Neural cell (in vitro differentiated cells): ENCODE measurements at regions not wholly inside any gene's neighbourhood (a gene's known extent, or its start where the extent isn't known, plus 50 kb on each side); places are given as distances from the start of the nearest gene placed in this dataset.
"Not testable (repeated sequence)": the region's sequence is repeated elsewhere in the genome, so short reads cannot be mapped to it uniquely, and the experiment has no call there.

Source experiments
- EP300 ChIP-seq: fragments of 450-650 bp; conservative IDR thresholded peaks from 2 replicates; pipeline ENCODE4 v1.6.1; 2014; ENCODE audit warnings: antibody characterized with exemption, mild to moderate bottlenecking, moderate library complexity; ENCODE audit not compliant: poor library complexity, severe bottlenecking
- EZH2 ChIP-seq: fragments of 200-600, 300-800 bp; shearing (Covaris generic), sonication (generic); IDR thresholded peaks from 2 replicates; pipeline ENCODE4 v1.6.1; 2014; ENCODE audit warnings: antibody characterized with exemption, low read length, borderline replicate concordance, mild to moderate bottlenecking; ENCODE audit not compliant: insufficient read depth, poor library complexity, severe bottlenecking

DNA sequence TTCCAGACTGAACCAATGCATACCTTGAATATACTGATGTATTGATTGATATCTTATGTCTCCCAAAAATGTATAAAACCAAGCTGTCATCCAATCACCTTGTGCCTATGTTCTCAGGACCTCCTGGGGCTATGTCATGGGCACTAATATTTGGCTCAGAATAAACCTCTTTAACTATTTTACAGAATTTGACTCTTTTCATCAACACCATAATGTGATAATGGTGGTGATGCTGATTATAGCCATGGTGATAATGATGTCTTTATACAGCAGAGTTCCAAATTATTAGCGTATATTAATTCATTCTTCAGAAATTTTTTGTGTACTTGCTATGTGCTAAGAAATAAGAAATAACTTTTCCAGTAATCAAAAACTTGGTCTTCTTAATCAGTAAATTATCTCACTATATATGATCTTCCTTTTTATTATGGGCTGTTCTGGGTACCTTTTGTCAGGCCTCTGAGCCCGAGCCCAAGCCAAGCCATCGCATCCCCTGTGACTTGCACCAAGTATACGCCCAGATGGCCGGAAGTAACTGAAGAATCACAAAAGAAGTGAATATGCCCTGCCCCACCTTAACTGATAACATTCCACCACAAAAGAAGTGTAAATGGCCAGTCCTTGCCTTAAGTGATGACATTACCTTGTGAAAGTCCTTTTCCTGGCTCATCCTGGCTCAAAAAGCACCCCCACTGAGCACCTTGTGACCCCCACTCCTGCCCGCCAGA, 496.2 kb upstream of the MMS22L start:
- TF ChIP-seq EZH2, EP300: not testable (repeated sequence)
